WTC11 (cell line): ENCODE measurements at regions not wholly inside any gene's neighbourhood (a gene's known extent, or its start where the extent isn't known, plus 50 kb on each side); places are given as distances from the start of the nearest gene placed in this dataset.

Experiments used
- ZNF138 ChIP-seq: sonication (generic); formaldehyde crosslinking; conservative IDR thresholded peaks from 2 replicates; pipeline ENCODE4 v1.8.1; 2022; ENCODE audit warnings: mild to moderate bottlenecking, moderate library complexity, missing genetic modification reagents
- ZNF423 ChIP-seq: fragments of 250-450 bp; sonication (Bioruptor Pico); IDR thresholded peaks from 2 replicates; pipeline ENCODE4 v2.1.2; 2022; ENCODE audit warnings: mild to moderate bottlenecking, moderate library complexity
- TF ChIP-seq, protein P1 (sequence below): fragments of 200-600 bp; IDR thresholded peaks from 2 replicates; pipeline ENCODE4 v1.8.0; 2022; ENCODE audit warnings: antibody characterized with exemption

DNA sequence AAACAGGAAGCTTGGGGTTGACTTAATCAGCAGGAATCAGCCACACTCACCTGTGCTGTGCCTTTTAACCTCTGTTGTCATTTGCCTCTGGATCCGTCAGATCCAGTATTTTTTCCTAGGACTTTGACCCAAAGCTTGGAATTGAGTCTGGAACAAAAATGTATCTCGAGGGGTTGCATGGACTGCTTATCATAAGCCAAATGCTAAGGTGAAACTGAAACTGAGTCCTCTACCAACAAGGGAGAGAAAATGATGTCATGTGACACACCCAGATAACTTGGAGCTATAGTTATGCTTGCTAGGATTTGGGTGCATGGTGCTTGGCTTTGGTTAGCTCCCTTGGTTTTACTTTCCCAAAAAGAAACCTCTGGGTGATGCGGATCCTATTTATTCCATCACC, 2158.6 kb upstream of the PIK3C3 start:
- TF ChIP-seq ZNF423 (CRISPR knock-in tag) (no peak), ZNF138 (CRISPR knock-in tag) (no peak)
- TF ChIP-seq, protein P1, sequence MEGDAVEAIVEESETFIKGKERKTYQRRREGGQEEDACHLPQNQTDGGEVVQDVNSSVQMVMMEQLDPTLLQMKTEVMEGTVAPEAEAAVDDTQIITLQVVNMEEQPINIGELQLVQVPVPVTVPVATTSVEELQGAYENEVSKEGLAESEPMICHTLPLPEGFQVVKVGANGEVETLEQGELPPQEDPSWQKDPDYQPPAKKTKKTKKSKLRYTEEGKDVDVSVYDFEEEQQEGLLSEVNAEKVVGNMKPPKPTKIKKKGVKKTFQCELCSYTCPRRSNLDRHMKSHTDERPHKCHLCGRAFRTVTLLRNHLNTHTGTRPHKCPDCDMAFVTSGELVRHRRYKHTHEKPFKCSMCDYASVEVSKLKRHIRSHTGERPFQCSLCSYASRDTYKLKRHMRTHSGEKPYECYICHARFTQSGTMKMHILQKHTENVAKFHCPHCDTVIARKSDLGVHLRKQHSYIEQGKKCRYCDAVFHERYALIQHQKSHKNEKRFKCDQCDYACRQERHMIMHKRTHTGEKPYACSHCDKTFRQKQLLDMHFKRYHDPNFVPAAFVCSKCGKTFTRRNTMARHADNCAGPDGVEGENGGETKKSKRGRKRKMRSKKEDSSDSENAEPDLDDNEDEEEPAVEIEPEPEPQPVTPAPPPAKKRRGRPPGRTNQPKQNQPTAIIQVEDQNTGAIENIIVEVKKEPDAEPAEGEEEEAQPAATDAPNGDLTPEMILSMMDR, result no peak
